ENCODE measurements at regions not wholly inside any gene's neighbourhood (a gene's known extent, or its start where the extent isn't known, plus 50 kb on each side); places are given as distances from the start of the nearest gene placed in this dataset.
A peak's percentile ranks its signal among the peaks of the same experiment; 100 is the strongest.

GRCh38 chr2:12968399-12968798 lies 251.7 kb downstream of the TRIB2 start:
- no peak overlapping the region for H3K4me3 ChIP-seq (ENCODE audit: low read depth, low read length)
- TF ChIP-seq CTCF (IDR thresholded peaks at IDR 0.05; ENCODE audit: low read depth, low read length): no peak
- DNase-seq (ENCODE audit: low read depth, low spot score): no peak
- in situ Hi-C loops (cut with HindIII; ENCODE audit: low sequenced_read_pairs): no loop called here

DNA sequence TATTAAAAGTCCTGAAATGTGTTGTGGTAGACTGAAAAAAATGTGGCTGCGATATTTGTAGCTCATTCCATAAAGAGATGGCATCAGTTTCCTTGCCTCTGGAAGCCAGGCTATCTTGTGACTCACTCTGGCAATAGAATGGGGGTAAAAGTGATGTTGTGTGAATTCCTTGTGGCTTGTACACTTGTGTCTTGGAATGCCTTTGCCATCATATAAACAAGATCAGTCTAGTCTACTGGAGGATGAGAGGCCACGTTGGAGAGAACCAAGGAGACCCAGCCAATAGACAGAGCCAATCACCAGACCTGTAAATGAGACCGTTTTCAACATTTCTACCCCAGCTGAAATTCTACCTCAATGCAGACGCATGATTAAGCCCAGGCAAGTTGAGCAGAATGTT lies 254.1 kb downstream of the TRIB2 start:
- in situ Hi-C loops (cut with HindIII; ENCODE audit: low sequenced_read_pairs): no loop called here
- no peak overlapping the region for H3K4me3 ChIP-seq (ENCODE audit: low read depth, low read length)
- peak; percentile 74 for DNase-seq (ENCODE audit: low read depth, low spot score)
- no peak for TF ChIP-seq CTCF (IDR thresholded peaks at IDR 0.05; ENCODE audit: low read depth, low read length)

GRCh38 chr2:12971581-12972365 lies 255.0 kb downstream of the TRIB2 start:
- no peak for TF ChIP-seq CTCF (IDR thresholded peaks at IDR 0.05; ENCODE audit: low read depth, low read length)
- DNase-seq (ENCODE audit: low read depth, low spot score): no peak
- in situ Hi-C loops (cut with HindIII; ENCODE audit: low sequenced_read_pairs): no loop called here
- H3K4me3 ChIP-seq (ENCODE audit: low read depth, low read length): no peak overlapping the region

DNA sequence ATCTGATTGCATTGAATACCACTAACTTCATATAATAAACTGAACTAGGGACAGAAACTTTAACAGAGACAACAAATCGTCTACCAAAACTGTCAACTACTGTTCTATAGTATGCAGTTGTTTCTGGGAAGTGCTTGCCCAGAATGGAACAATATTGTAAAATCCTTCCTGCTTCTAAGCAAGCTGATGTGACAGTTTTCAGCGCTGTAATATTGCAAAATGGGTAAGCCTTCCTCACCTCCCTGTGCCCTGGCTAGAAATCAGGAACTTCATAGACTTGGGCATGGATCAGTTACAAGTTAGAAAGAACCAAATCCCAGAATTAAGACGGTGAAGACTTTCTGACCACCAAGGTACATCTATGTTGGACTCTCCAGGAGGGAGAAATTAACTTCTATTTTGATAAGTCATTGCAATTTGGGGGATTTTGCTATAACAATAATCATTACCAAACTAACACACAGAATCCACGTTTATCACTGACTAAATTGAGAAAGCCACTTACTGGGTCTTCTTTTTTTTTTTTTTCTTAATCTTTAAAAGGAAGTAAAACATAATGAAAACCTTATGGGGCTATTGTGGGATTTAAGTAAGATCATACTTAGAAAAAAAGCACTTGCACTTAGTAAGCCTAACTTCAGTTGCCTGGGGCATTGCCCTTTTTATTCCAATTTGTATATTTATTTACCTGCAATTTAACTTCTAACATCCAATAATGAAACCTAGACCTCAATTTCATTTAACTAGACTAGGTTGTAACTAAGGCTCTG lies 261.5 kb downstream of the TRIB2 start:
- in situ Hi-C loops (cut with HindIII; ENCODE audit: low sequenced_read_pairs): no loop called here
- no peak for DNase-seq (ENCODE audit: low read depth, low spot score)
- H3K4me3 ChIP-seq (ENCODE audit: low read depth, low read length): no peak overlapping the region
- TF ChIP-seq CTCF (IDR thresholded peaks at IDR 0.05; ENCODE audit: low read depth, low read length): no peak

DNA sequence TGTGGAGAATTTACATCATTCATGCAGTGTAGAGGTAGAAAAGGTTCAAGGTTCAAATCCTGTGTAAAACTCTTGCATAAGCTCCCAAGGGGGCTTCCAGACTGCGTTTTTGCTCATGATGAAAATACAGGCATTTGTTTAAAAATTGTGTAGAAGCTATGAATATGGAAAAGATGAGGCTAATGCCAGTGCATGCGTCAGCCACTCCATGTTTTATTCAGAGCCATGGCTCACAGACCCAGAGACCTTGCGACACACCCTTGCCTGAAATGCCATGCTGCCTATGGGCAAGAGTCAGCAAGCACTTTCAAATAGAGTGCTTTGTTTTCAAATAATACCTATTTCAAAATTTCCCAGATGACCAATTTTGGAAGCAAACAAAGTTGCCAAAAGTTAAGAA lies 262.3 kb downstream of the TRIB2 start:
- no peak overlapping the region for H3K4me3 ChIP-seq (ENCODE audit: low read depth, low read length)
- no peak for TF ChIP-seq CTCF (IDR thresholded peaks at IDR 0.05; ENCODE audit: low read depth, low read length)
- DNase-seq (ENCODE audit: low read depth, low spot score): no peak
- in situ Hi-C loops (cut with HindIII; ENCODE audit: low sequenced_read_pairs): no loop called here

GRCh38 chr2:12980817-12981216 lies 264.1 kb downstream of the TRIB2 start:
- in situ Hi-C loops (cut with HindIII; ENCODE audit: low sequenced_read_pairs): no loop called here
- TF ChIP-seq CTCF (IDR thresholded peaks at IDR 0.05; ENCODE audit: low read depth, low read length): no peak
- DNase-seq (ENCODE audit: low read depth, low spot score): no peak

More at GRCh38 chr2:12980817-12981216, 264.1 kb downstream of the TRIB2 start:
- H3K4me3 ChIP-seq (ENCODE audit: low read depth, low read length): no peak overlapping the region

Measured in astrocyte of the spinal cord (primary cell).